ENCODE measurements at regions not wholly inside any gene's neighbourhood (a gene's known extent, or its start where the extent isn't known, plus 50 kb on each side); places are given as distances from the start of the nearest gene placed in this dataset.

GRCh38 chr12:93970900-93971688 is 177.3 kb upstream of the PLXNC1 start (continued):
- no peak for TF ChIP-seq THRB (CRISPR knock-in tag; conservative IDR thresholded peaks at IDR 0.05)
- no peak for TF ChIP-seq ILF3 (IDR thresholded peaks at IDR 0.05; ENCODE audit: borderline replicate concordance)
- TF ChIP-seq ZNF347 (CRISPR knock-in tag; IDR thresholded peaks at IDR 0.05; ENCODE audit: low read depth) = no peak
- TF ChIP-seq EP300 (IDR thresholded peaks at IDR 0.05; ENCODE audit: low read length) = peak; percentile 44; the same call in 1 of the 2 replicates
- TF ChIP-seq E2F5 (CRISPR knock-in tag; IDR thresholded peaks at IDR 0.05) = no peak
- TF ChIP-seq KAT7 (CRISPR knock-in tag; IDR thresholded peaks at IDR 0.05; ENCODE audit: borderline replicate concordance) = no peak
- no peak for TF ChIP-seq ZBTB2 (IDR thresholded peaks at IDR 0.05)
- TF ChIP-seq SMAD1 (IDR thresholded peaks at IDR 0.05; ENCODE audit: low read depth, low read length, partially characterized antibody) = no peak
- TF ChIP-seq ZNF263 (CRISPR knock-in tag; IDR thresholded peaks at IDR 0.05; ENCODE audit: borderline replicate concordance) = no peak
- TF ChIP-seq HMBOX1 (IDR thresholded peaks at IDR 0.05) = 0 out of 2 replicates have a peak, but pooled peaks have one; percentile 31
- TF ChIP-seq SOX6 (IDR thresholded peaks at IDR 0.05) = peak; percentile 43; the same call in 1 of the 2 replicates

Measured in K562 (cell line).